Astrocyte of the cerebellum (primary cell): ENCODE measurements at regions not wholly inside any gene's neighbourhood (a gene's known extent, or its start where the extent isn't known, plus 50 kb on each side); places are given as distances from the start of the nearest gene placed in this dataset.
A peak's percentile ranks its signal among the peaks of the same experiment; 100 is the strongest.
"Not testable (repeated sequence)": the region's sequence is repeated elsewhere in the genome, so short reads cannot be mapped to it uniquely, and the experiment has no call there.

Experiments used
- DNase-seq: peaks from one replicate; pipeline ENCODE4 v3.0.0-alpha.2; 2011; ENCODE audit warnings: low read depth
- H3K4me3 ChIP-seq: 2 replicates; pipeline ENCODE4 v1.5.1; 2011; ENCODE audit warnings: mild to moderate bottlenecking, low read depth, low read length, moderate library complexity
- in situ Hi-C: cut with HindIII; loops from 2 replicates; pipeline ENCODE4 v1.10.0; 2017; ENCODE audit warnings: low sequenced_read_pairs
- TF ChIP-seq, protein P1 (sequence below): IDR thresholded peaks from 2 replicates; pipeline ENCODE4 v1.5.1; 2012; ENCODE audit warnings: low read length, low read depth, moderate library complexity, mild to moderate bottlenecking; ENCODE audit errors: missing control alignments

- H3K4me3 ChIP-seq: peak overlapping the region; percentile 17
- in situ Hi-C loops: no loop called here
- TF ChIP-seq, protein P1, sequence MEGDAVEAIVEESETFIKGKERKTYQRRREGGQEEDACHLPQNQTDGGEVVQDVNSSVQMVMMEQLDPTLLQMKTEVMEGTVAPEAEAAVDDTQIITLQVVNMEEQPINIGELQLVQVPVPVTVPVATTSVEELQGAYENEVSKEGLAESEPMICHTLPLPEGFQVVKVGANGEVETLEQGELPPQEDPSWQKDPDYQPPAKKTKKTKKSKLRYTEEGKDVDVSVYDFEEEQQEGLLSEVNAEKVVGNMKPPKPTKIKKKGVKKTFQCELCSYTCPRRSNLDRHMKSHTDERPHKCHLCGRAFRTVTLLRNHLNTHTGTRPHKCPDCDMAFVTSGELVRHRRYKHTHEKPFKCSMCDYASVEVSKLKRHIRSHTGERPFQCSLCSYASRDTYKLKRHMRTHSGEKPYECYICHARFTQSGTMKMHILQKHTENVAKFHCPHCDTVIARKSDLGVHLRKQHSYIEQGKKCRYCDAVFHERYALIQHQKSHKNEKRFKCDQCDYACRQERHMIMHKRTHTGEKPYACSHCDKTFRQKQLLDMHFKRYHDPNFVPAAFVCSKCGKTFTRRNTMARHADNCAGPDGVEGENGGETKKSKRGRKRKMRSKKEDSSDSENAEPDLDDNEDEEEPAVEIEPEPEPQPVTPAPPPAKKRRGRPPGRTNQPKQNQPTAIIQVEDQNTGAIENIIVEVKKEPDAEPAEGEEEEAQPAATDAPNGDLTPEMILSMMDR: no peak
- no peak for DNase-seq
Measured at GRCh38 chr6:100228437-100228833, 234.4 kb upstream of the MCHR2 start.

- no peak for DNase-seq
- TF ChIP-seq, protein P1: no peak
- H3K4me3 ChIP-seq: no peak overlapping the region
- in situ Hi-C loops: no loop called here
Measured at GRCh38 chr6:100226811-100227210, 232.8 kb upstream of the MCHR2 start.

DNA sequence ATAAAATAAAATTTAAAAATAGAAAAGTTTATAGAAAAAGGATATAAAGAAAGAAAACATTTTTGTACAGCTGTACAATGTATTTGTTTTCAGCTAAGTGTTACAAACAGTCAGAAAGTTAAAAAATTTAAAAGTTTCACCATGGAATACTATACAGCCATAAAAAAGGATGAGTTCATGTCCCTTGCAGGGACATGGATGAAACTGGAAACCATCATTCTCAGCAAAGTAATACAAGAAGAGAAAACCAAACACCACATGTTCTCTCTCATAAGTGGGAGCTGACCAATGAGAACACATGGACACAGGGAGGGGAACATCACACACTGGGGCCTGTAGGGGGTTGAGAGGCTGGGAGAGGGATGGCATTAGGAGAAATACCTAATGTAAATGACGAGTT is 229.9 kb upstream of the MCHR2 start:
- in situ Hi-C loops, DNase-seq: not testable (repeated sequence)

GRCh38 chr6:100220543-100220942 is 226.5 kb upstream of the MCHR2 start:
- in situ Hi-C loops: no loop called here
- H3K4me3 ChIP-seq: no peak overlapping the region
- no peak for DNase-seq
- TF ChIP-seq, protein P1: no peak

More for the DNA sequence above, 229.9 kb upstream of the MCHR2 start:
- not testable (repeated sequence) for H3K4me3 ChIP-seq

DNA sequence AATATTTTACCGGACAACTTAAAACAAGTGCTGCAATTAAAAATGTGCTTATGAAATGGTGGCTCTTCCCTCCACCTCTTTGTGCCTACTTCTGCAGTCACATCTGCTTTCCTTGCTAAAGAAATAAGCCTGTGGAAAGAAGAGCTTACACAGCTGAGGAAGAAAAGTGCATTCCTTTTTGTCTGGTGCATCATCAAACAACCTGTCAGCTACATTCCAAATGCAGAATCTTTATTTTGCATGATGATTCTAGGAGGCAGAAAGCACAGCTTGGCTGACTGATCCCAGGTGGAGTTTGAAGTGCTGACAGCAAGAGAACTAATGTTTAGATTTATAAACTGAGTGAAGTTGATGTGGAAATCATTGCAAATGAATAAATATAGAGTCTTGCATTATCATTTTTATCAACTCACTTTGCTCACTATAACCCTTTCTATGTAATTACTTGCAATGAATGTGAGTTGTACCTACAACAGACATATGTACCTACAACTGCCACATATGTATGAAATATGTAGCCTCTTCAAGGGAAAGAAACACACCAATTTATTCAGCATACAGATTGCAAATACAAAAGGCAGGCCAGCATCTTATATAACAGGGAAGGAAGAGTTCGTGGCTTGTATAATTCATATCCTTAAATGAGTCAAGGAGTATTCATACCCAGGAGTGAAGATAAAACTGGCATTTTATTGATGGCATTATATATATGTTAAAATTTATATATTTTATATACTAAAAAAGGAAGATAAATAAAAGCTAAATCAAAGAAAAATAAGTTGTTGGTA is 223.4 kb upstream of the MCHR2 start:
- DNase-seq: no peak
- in situ Hi-C loops: no loop called here
- TF ChIP-seq, protein P1: no peak
- H3K4me3 ChIP-seq: no peak overlapping the region

- DNase-seq: no peak
- in situ Hi-C loops: no loop called here
- no peak overlapping the region for H3K4me3 ChIP-seq
Measured at GRCh38 chr6:100216760-100217159, 222.7 kb upstream of the MCHR2 start.

DNA sequence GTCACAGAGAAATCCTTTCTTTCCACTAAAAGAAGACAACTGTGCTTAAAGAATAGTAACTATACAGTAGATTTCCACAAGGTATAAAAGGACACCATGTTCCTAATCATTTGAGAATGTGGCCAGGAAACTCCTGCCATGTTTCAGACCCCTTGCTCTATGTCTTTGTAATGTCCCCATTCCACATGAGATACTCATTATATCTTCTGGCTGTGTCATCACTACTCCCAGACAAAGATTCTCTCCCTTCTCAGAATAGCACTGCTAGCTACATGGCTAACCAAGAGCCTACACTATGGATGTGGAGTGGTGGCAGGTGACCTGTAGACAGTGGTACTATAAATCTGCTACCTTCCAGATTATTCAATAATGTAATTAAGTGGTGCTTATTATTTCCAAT is 218.1 kb upstream of the MCHR2 start:
- no peak for DNase-seq
- TF ChIP-seq, protein P1: no peak
- H3K4me3 ChIP-seq: no peak overlapping the region
- in situ Hi-C loops: no loop called here

More at GRCh38 chr6:100216760-100217159, 222.7 kb upstream of the MCHR2 start:
- TF ChIP-seq, protein P1: no peak
